Neural cell (in vitro differentiated cells): ENCODE measurements at regions not wholly inside any gene's neighbourhood (a gene's known extent, or its start where the extent isn't known, plus 50 kb on each side); places are given as distances from the start of the nearest gene placed in this dataset.

Source experiments
- EZH2 ChIP-seq: fragments of 200-600, 300-800 bp; shearing (Covaris generic), sonication (generic); IDR thresholded peaks from 2 replicates; pipeline ENCODE4 v1.6.1; 2014; ENCODE audit warnings: antibody characterized with exemption, low read length, borderline replicate concordance, mild to moderate bottlenecking; ENCODE audit not compliant: insufficient read depth, poor library complexity, severe bottlenecking
- POLR2AphosphoS5 ChIP-seq: IDR thresholded peaks from 2 replicates; pipeline ENCODE4 v1.6.1; 2012
- RAD21 ChIP-seq: fragments of 450-650 bp; conservative IDR thresholded peaks from 2 replicates; pipeline ENCODE4 v1.6.1; 2014; ENCODE audit warnings: antibody characterized with exemption, mild to moderate bottlenecking, moderate library complexity
- REST ChIP-seq: IDR thresholded peaks from 2 replicates; pipeline ENCODE4 v1.6.1; 2012; ENCODE audit warnings: borderline replicate concordance
- SMC3 ChIP-seq: fragments of 450-650 bp; conservative IDR thresholded peaks from 2 replicates; pipeline ENCODE4 v1.6.1; 2014; ENCODE audit warnings: antibody characterized with exemption, mild to moderate bottlenecking, moderate library complexity; ENCODE audit not compliant: poor library complexity
- TF ChIP-seq, protein P1 (sequence below): fragments of 450-650 bp; IDR thresholded peaks from 2 replicates; pipeline ENCODE4 v1.5.1; 2014; ENCODE audit warnings: antibody characterized with exemption, mild to moderate bottlenecking, moderate library complexity; ENCODE audit not compliant: poor library complexity, severe bottlenecking

GRCh38 chr5:20562544-20562943 is 574.5 kb upstream of the CDH18 start:
- TF ChIP-seq, protein P1, sequence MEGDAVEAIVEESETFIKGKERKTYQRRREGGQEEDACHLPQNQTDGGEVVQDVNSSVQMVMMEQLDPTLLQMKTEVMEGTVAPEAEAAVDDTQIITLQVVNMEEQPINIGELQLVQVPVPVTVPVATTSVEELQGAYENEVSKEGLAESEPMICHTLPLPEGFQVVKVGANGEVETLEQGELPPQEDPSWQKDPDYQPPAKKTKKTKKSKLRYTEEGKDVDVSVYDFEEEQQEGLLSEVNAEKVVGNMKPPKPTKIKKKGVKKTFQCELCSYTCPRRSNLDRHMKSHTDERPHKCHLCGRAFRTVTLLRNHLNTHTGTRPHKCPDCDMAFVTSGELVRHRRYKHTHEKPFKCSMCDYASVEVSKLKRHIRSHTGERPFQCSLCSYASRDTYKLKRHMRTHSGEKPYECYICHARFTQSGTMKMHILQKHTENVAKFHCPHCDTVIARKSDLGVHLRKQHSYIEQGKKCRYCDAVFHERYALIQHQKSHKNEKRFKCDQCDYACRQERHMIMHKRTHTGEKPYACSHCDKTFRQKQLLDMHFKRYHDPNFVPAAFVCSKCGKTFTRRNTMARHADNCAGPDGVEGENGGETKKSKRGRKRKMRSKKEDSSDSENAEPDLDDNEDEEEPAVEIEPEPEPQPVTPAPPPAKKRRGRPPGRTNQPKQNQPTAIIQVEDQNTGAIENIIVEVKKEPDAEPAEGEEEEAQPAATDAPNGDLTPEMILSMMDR: no peak
- no peak for TF ChIP-seq POLR2AphosphoS5
- no peak for TF ChIP-seq REST
- TF ChIP-seq EZH2: no peak
- no peak for TF ChIP-seq RAD21
- TF ChIP-seq SMC3: no peak
